Mesendoderm (in vitro differentiated cells): ENCODE measurements at regions not wholly inside any gene's neighbourhood (a gene's known extent, or its start where the extent isn't known, plus 50 kb on each side); places are given as distances from the start of the nearest gene placed in this dataset.

Experiments
- DNase-seq: peaks from one replicate; pipeline ENCODE4 v3.0.0; 2013
- H2AK5ac ChIP-seq: 2 replicates; pipeline ENCODE4 v1.6.1; 2013; ENCODE audit warnings: low read length, inconsistent platforms
- H2BK120ac ChIP-seq: 2 replicates; pipeline ENCODE4 v1.6.1; 2013; ENCODE audit warnings: low read depth, mild to moderate bottlenecking, low read length, moderate library complexity, mixed read lengths
- H2BK15ac ChIP-seq: replicated peaks from 2 replicates; pipeline ENCODE4 v1.6.1; 2013; ENCODE audit warnings: low read depth, mild to moderate bottlenecking, moderate library complexity
- H2BK5ac ChIP-seq: 2 replicates; pipeline ENCODE4 v1.6.1; 2013; ENCODE audit warnings: low read length, inconsistent platforms
- H3K18ac ChIP-seq: 2 replicates; pipeline ENCODE4 v1.6.1; 2013; ENCODE audit warnings: mild to moderate bottlenecking, low read length, mixed read lengths
- H3K23ac ChIP-seq: one replicate; pipeline ENCODE4 v1.6.1; 2013; ENCODE audit warnings: low read length
- H3K27ac ChIP-seq: 2 replicates; pipeline ENCODE4 v1.5.1; 2013; ENCODE audit warnings: low read depth, mild to moderate bottlenecking, inconsistent platforms, low read length, moderate library complexity
- H3K27me3 ChIP-seq: 2 replicates; pipeline ENCODE4 v1.6.1; 2013; ENCODE audit warnings: low read length, control low read depth, mild to moderate bottlenecking, inconsistent platforms; ENCODE audit not compliant: insufficient read depth, poor library complexity
- H3K36me3 ChIP-seq: 2 replicates; pipeline ENCODE4 v1.6.1; 2013; ENCODE audit warnings: low read length, inconsistent platforms; ENCODE audit not compliant: control insufficient read depth, insufficient read depth
- H3K4ac ChIP-seq: one replicate; pipeline ENCODE4 v1.6.1; 2013; ENCODE audit warnings: low read depth, mild to moderate bottlenecking, low read length, moderate library complexity
- H3K4me1 ChIP-seq: 2 replicates; pipeline ENCODE4 v1.6.1; 2013; ENCODE audit warnings: low read depth, low read length, inconsistent platforms; ENCODE audit not compliant: control insufficient read depth
- H3K4me2 ChIP-seq: 2 replicates; pipeline ENCODE4 v1.6.1; 2013; ENCODE audit warnings: low read length
- H3K4me3 ChIP-seq: 2 replicates; pipeline ENCODE4 v1.5.1; 2013; ENCODE audit warnings: mild to moderate bottlenecking, low read length
- H3K56ac ChIP-seq: one replicate; pipeline ENCODE4 v1.6.1; 2013; ENCODE audit warnings: low read length
- H3K79me1 ChIP-seq: 2 replicates; pipeline ENCODE4 v1.6.1; 2013; ENCODE audit warnings: low read length, inconsistent platforms
- H3K79me2 ChIP-seq: 2 replicates; pipeline ENCODE4 v1.6.1; 2013; ENCODE audit warnings: mild to moderate bottlenecking, low read length; ENCODE audit not compliant: control insufficient read depth, insufficient read depth
- H3K9ac ChIP-seq: 2 replicates; pipeline ENCODE4 v1.6.1; 2013; ENCODE audit warnings: low read length, inconsistent platforms
- H4K5ac ChIP-seq: one replicate; pipeline ENCODE4 v1.6.1; 2013; ENCODE audit warnings: low read length
- H4K8ac ChIP-seq: one replicate; pipeline ENCODE4 v1.6.1; 2013; ENCODE audit warnings: low read depth, mild to moderate bottlenecking, control low read depth, low read length, moderate library complexity
- WGBS: extraction: QIAGEN DNeasy Blood & Tissue Kit; methylation state at CpG from one replicate; pipeline ENCODE4 v1.1.7; 2013; ENCODE audit warnings: low lambda C conversion rate, missing lambda C conversion rate; ENCODE audit not compliant: insufficient coverage; ENCODE audit errors: extremely low coverage; 5-methylcytosine and 5-hydroxymethylcytosine counted together

DNA sequence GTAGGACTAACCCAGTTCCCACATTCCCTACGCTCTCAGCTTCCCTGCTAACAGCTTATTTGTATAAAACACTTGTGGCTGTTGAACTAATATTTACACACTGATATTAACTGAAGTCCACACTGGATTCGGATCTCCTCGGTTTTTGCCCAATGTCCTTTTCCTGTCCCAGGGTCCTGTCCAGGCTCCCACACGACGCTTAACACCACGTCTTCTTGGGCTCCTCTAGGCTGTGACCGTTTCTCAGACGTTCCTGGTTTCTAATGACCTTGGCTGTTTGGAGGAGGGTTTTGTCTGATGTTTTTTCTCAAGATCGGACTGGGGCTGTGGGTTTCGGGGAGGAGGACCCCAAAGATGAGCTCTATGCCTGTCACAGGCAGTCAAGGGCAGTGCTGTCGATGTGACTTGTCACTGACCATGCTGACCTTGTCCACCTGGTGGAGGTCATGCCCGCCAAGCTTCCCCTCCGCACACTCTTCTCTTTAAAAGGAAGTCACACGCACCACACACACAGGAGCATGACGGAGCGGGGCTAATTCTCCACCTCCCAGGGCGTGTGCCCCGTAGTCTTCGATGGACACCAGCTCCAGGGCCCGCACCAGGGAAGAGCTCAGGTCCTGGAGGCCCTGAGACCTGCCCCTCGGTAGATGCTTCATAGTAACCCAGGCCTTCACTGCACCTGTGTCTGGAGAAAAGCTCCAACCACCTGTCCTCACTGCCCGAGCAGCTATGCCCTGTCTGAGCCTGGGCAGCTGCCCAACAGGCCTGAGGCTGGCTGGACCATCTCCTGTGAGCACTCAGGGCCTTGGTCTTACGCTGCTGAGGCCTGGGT is 72.0 kb downstream of the TTLL2 start:
- Histone ChIP-seq H2AK5ac (no peak overlapping the region), H3K79me2 (no peaks in the 10 kb centered on the region), H3K4me3 (no peak overlapping the region), H4K8ac (no peak overlapping the region), H4K5ac (no peak overlapping the region), H3K56ac (no peak overlapping the region), H2BK5ac (no peak overlapping the region), H3K27me3 (no peaks in the 10 kb centered on the region), H3K18ac (no peak overlapping the region), H3K23ac (no peak overlapping the region), H3K9ac (no peak overlapping the region), H2BK15ac (no peak overlapping the region), H3K79me1 (no peaks in the 10 kb centered on the region), H3K4me1 (no peaks in the 10 kb centered on the region), H2BK120ac (no peak overlapping the region), H3K27ac (no peak overlapping the region), H3K4ac (no peak overlapping the region), H3K4me2 (no peak overlapping the region), H3K36me3 (no peaks in the 10 kb centered on the region)
- DNase-seq: no peak
- WGBS: no CpG with 5 or more reads among the region's 23 CpGs

DNA sequence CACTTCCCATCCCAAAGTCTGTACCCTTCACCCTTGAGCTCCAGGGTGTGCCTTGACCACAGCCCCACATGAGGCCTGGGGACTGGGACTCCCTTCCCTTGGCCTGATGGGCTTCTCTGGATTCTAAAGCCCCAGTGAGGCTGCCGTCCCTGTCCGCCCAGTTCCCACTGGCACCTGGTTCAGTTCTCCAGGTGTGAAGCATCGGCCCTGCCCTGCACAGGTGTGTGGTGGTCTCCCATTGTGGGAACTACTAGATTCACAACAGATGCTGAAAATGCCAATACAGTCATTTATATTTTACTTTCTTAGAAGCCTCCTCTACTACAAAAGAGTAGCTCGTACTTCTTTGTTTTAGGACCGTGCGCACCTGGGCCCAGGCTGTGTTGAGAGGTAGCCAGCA is 72.8 kb downstream of the TTLL2 start:
- Histone ChIP-seq H3K4me2 (no peak overlapping the region), H3K9ac (no peak overlapping the region), H2AK5ac (no peak overlapping the region), H3K56ac (no peak overlapping the region), H3K23ac (no peak overlapping the region), H3K36me3 (no peaks in the 10 kb centered on the region), H3K4me3 (no peak overlapping the region), H3K4me1 (no peaks in the 10 kb centered on the region), H2BK120ac (no peak overlapping the region), H3K79me2 (no peaks in the 10 kb centered on the region), H3K79me1 (no peaks in the 10 kb centered on the region), H3K27me3 (no peaks in the 10 kb centered on the region), H2BK15ac (no peak overlapping the region), H4K8ac (no peak overlapping the region), H2BK5ac (no peak overlapping the region), H3K4ac (no peak overlapping the region), H4K5ac (no peak overlapping the region), H3K27ac (no peak overlapping the region), H3K18ac (no peak overlapping the region)
- WGBS: no CpG with 5 or more reads among the region's 6 CpGs
- no peak for DNase-seq

DNA sequence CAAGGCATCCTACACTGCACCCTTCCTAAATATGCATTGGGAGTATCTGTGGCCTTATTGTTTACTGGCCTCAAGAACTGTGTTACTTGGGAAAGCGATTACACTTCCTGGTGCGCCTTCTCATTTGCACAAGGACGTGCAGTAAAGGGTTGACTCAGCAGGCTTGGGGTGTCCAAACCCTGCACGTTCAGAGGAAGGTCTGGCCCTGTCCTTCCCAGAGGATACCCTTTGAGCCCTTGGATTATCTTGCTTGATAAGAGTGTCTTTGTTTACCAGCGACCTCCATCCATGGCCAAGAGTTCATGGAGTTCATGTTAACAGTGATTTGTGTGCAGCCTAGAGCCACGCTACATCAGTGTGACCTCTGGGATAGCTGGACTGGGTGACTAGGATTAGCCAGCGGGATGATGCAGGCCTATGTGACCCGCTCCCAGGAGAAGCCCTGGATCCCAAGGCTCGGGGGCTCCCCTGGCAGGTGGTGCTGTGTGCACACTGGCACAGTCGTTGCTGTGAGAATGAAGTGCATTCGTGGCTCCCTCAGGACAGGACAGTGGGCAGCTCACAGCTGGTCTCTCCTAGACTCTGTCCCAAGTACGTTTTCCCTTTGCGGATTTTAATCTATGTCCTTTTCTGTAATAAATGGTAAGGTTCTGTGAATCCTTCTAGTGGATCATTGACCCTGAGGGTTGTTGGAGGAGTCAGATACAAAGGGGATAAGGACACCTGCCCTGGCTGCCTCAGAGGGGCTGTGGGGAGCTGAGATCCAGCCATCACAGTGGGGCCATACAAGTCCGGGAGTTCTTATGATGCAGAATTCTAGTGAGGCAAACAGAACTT is 73.5 kb downstream of the TTLL2 start:
- no peak overlapping the region for H3K27ac ChIP-seq
- no peak for DNase-seq
- H4K5ac ChIP-seq: no peak overlapping the region
- no peak overlapping the region for H3K4me3 ChIP-seq
- no peak overlapping the region for H3K56ac ChIP-seq
- no peak overlapping the region for H2BK120ac ChIP-seq
- no CpG with 5 or more reads among the region's 14 CpGs for WGBS
- no peak overlapping the region for H2AK5ac ChIP-seq
- no peaks in the 10 kb centered on the region for H3K4me1 ChIP-seq
- H3K36me3 ChIP-seq: no peaks in the 10 kb centered on the region
- no peaks in the 10 kb centered on the region for H3K27me3 ChIP-seq
- no peaks in the 10 kb centered on the region for H3K79me1 ChIP-seq
- no peak overlapping the region for H4K8ac ChIP-seq
- H2BK15ac ChIP-seq: no peak overlapping the region
- H3K4ac ChIP-seq: no peak overlapping the region
- no peak overlapping the region for H3K9ac ChIP-seq
- no peak overlapping the region for H2BK5ac ChIP-seq
- H3K23ac ChIP-seq: no peak overlapping the region
- H3K18ac ChIP-seq: no peak overlapping the region
- no peak overlapping the region for H3K4me2 ChIP-seq
- no peaks in the 10 kb centered on the region for H3K79me2 ChIP-seq

GRCh38 chr6:167399051-167399387 is 74.1 kb downstream of the TTLL2 start:
- H3K56ac ChIP-seq: no peak overlapping the region
- no peak overlapping the region for H3K4ac ChIP-seq
- no peak overlapping the region for H3K4me2 ChIP-seq
- no peak overlapping the region for H3K27ac ChIP-seq
- H4K8ac ChIP-seq: no peak overlapping the region
- no peak for DNase-seq
- no peak overlapping the region for H2BK5ac ChIP-seq
- H3K4me3 ChIP-seq: no peak overlapping the region
- WGBS: no CpG with 5 or more reads among the region's 6 CpGs
- no peak overlapping the region for H4K5ac ChIP-seq
- no peaks in the 10 kb centered on the region for H3K79me1 ChIP-seq
- no peaks in the 10 kb centered on the region for H3K36me3 ChIP-seq
- H2BK120ac ChIP-seq: no peak overlapping the region
- no peak overlapping the region for H2AK5ac ChIP-seq
- H3K79me2 ChIP-seq: no peaks in the 10 kb centered on the region
- H3K27me3 ChIP-seq: no peaks in the 10 kb centered on the region
- no peak overlapping the region for H3K9ac ChIP-seq
- H2BK15ac ChIP-seq: no peak overlapping the region
- no peaks in the 10 kb centered on the region for H3K4me1 ChIP-seq
- no peak overlapping the region for H3K23ac ChIP-seq
- no peak overlapping the region for H3K18ac ChIP-seq

DNA sequence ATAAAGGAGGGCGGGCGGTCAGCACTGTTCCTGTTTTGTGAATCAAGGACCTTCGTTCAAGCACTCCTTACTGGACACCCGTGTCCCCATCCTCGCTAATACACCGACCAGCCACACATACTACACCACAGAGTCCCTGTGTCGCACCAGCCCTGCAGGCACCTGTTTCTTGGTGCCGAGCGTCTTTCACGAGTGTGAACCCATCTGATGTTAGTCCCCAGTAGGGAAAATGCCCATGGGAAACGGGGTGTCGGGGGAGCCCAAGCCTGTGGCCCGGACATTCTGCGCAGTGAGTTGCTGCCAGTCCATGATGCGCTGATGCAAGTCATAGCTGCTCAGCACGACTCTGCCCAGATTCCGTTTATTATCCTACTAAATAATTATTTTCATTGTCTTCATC is 74.7 kb downstream of the TTLL2 start:
- WGBS: no CpG with 5 or more reads among the region's 17 CpGs
- no peaks in the 10 kb centered on the region for H3K79me2 ChIP-seq
- H3K56ac ChIP-seq: no peak overlapping the region
- no peak overlapping the region for H3K18ac ChIP-seq
- no peaks in the 10 kb centered on the region for H3K79me1 ChIP-seq
- no peaks in the 10 kb centered on the region for H3K4me1 ChIP-seq
- H4K5ac ChIP-seq: no peak overlapping the region
- H3K27me3 ChIP-seq: no peaks in the 10 kb centered on the region
- H3K23ac ChIP-seq: no peak overlapping the region
- H3K4me2 ChIP-seq: no peak overlapping the region
- no peak overlapping the region for H2BK5ac ChIP-seq
- H3K36me3 ChIP-seq: no peaks in the 10 kb centered on the region
- no peak overlapping the region for H3K4ac ChIP-seq
- no peak overlapping the region for H4K8ac ChIP-seq
- no peak for DNase-seq
- no peak overlapping the region for H3K4me3 ChIP-seq
- no peak overlapping the region for H3K27ac ChIP-seq
- no peak overlapping the region for H2BK120ac ChIP-seq
- H3K9ac ChIP-seq: no peak overlapping the region
- no peak overlapping the region for H2BK15ac ChIP-seq
- no peak overlapping the region for H2AK5ac ChIP-seq
